Thyroid gland (tissue), 4 donors: ENCODE measurements at regions not wholly inside any gene's neighbourhood (a gene's known extent, or its start where the extent isn't known, plus 50 kb on each side); places are given as distances from the start of the nearest gene placed in this dataset.

Experiments used
- CTCF ChIP-seq, 6 experiments: fragments of 200-600 bp in 3 of 6; fragments of 450-650 bp in 3 of 6; sonication (generic) in 3 of 6; IDR thresholded peaks; one replicate each; pipeline ENCODE4 v1.5.1; 2016 to 2019; ENCODE audit warnings: antibody characterized with exemption in 6 of 6, mild to moderate bottlenecking in 2 of 6, inconsistent platforms in 1 of 6, moderate library complexity in 1 of 6
- POLR2A ChIP-seq, 2 donors: fragments of 450-650 bp; IDR thresholded peaks; one replicate each; pipeline ENCODE4 v1.6.1; 2017; ENCODE audit warnings: antibody characterized with exemption in 2 of 2, mild to moderate bottlenecking in 2 of 2, moderate library complexity in 1 of 2

GRCh38 chr9:111131211-111131610 is 92.9 kb upstream of the LPAR1 start:
- TF ChIP-seq CTCF (IDR thresholded peaks at IDR 0.05) (no peak), POLR2A (IDR thresholded peaks at IDR 0.05) (no peak)
